Coronary artery (tissue), 2 donors: ENCODE measurements at regions not wholly inside any gene's neighbourhood (a gene's known extent, or its start where the extent isn't known, plus 50 kb on each side); places are given as distances from the start of the nearest gene placed in this dataset.
"Not testable (repeated sequence)": the region's sequence is repeated elsewhere in the genome, so short reads cannot be mapped to it uniquely, and the experiment has no call there.

Experiments used
- DNase-seq: peaks from one replicate; pipeline ENCODE4 v3.0.0-alpha.2; 2017; ENCODE audit warnings: low spot score
- H3K27ac ChIP-seq, 2 donors: fragments of 200-600 bp; sonication (generic); one replicate each; pipeline ENCODE4 v1.5.1; 2016 to 2019
- H3K4me3 ChIP-seq: fragments of 200-600 bp; sonication (generic); 2 replicates; pipeline ENCODE4 v1.5.1; 2016; ENCODE audit warnings: mild to moderate bottlenecking, moderate library complexity
- CTCF ChIP-seq: fragments of 200-600 bp; sonication (generic); IDR thresholded peaks from one replicate; pipeline ENCODE4 v1.5.1; 2019; ENCODE audit warnings: antibody characterized with exemption

GRCh38 chr6:48378884-48379407, 267.9 kb upstream of the PTCHD4 start:
- TF ChIP-seq CTCF: no peak
- Histone ChIP-seq H3K27ac (no peak overlapping the region), H3K4me3 (no peak overlapping the region)
- DNase-seq: no peak

GRCh38 chr6:48377115-48377514, 266.1 kb upstream of the PTCHD4 start:
- Histone ChIP-seq H3K27ac (no peak overlapping the region), H3K4me3 (no peak overlapping the region)
- no peak for DNase-seq
- no peak for TF ChIP-seq CTCF

GRCh38 chr6:48371226-48371625, 260.2 kb upstream of the PTCHD4 start:
- not testable (repeated sequence) for H3K27ac ChIP-seq, H3K4me3 ChIP-seq, DNase-seq

DNA sequence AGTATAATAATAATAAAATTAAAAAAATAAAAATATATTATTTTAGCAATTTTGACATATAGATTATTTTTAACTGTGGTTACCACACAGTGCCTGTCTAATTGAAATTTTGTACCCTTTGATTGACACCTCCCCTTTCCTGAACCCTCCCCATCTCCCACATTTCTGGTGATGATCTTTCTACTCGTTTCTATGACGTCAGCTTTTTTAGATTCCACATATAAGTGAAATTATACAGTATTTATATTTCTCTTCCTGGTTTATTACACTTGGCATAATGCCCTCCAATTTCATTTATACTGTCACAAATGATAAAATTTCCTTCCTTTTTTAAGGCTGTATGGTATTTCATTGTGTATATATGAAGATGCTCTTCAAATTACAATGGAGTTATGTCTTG, 258.1 kb upstream of the PTCHD4 start:
- no peak for TF ChIP-seq CTCF
- no peak for DNase-seq
- Histone ChIP-seq H3K4me3 (no peak overlapping the region), H3K27ac (no peak overlapping the region)

GRCh38 chr6:48325701-48326100, 214.7 kb upstream of the PTCHD4 start:
- no peak for DNase-seq
- Histone ChIP-seq H3K27ac (no peak overlapping the region), H3K4me3 (no peak overlapping the region)
- TF ChIP-seq CTCF: no peak

GRCh38 chr6:48318670-48319069, 207.7 kb upstream of the PTCHD4 start:
- no peak for TF ChIP-seq CTCF
- DNase-seq: no peak
- H3K4me3 ChIP-seq: no peak overlapping the region
- no peak overlapping the region for H3K27ac ChIP-seq

GRCh38 chr6:48315915-48316314, 204.9 kb upstream of the PTCHD4 start:
- no peak for DNase-seq
- Histone ChIP-seq H3K4me3 (no peak overlapping the region), H3K27ac (no peak overlapping the region)
- no peak for TF ChIP-seq CTCF
